ENCODE measurements at regions not wholly inside any gene's neighbourhood (a gene's known extent, or its start where the extent isn't known, plus 50 kb on each side); places are given as distances from the start of the nearest gene placed in this dataset.

- H4K8ac ChIP-seq (ENCODE audit: low read length), result no peak overlapping the region
- no peak overlapping the region for H2BK15ac ChIP-seq (ENCODE audit: low read depth, poor library complexity, severe bottlenecking)
- 35% methylated on average over 3 of the region's 3 CpGs for WGBS
- no peak overlapping the region for H2AK5ac ChIP-seq (ENCODE audit: low read length, severe bottlenecking)
- DNase-seq, result no peak
- no peaks in the 10 kb centered on the region for H3K27me3 ChIP-seq (ENCODE audit: control insufficient read depth in 1 of 2, insufficient read depth in 1 of 2, low read length in 2 of 2)
- no peak overlapping the region for H3K4ac ChIP-seq (ENCODE audit: low read depth in 1 of 2, low read length in 2 of 2)
- H3K4me1 ChIP-seq (ENCODE audit: control insufficient read depth, insufficient read depth, low read depth, low read length), result no peaks in the 10 kb centered on the region
- no peak overlapping the region for H4K91ac ChIP-seq (ENCODE audit: low read length)
- no peak overlapping the region for H2AFZ ChIP-seq (ENCODE audit: low read depth, low read length)
- H3K27ac ChIP-seq (ENCODE audit: low read length, poor library complexity, severe bottlenecking), result no peak overlapping the region
- H3K4me3 ChIP-seq (ENCODE audit: insufficient read depth in 1 of 2, low read depth in 1 of 2, low read length in 2 of 2), result no peak overlapping the region
- H2BK120ac ChIP-seq (ENCODE audit: low read depth, low read length), result no peak overlapping the region
- no peak overlapping the region for H3K9ac ChIP-seq (ENCODE audit: low read length)
- H2BK12ac ChIP-seq (ENCODE audit: low read length in 2 of 2), result no peak overlapping the region
- no peak overlapping the region for H3K23ac ChIP-seq (ENCODE audit: low read length in 2 of 2)
- H3K9me3 ChIP-seq (ENCODE audit: control insufficient read depth, low read length), result no peaks in the 10 kb centered on the region
- no peak overlapping the region for H3K4me2 ChIP-seq (ENCODE audit: low read length, poor library complexity, severe bottlenecking)
- H2BK5ac ChIP-seq (ENCODE audit: low read depth, low read length, poor library complexity, severe bottlenecking), result no peak overlapping the region
- no peak overlapping the region for H3K14ac ChIP-seq (ENCODE audit: low read length in 2 of 2)
- no peaks in the 10 kb centered on the region for H3K36me3 ChIP-seq (ENCODE audit: control insufficient read depth in 1 of 2, insufficient read depth in 2 of 2, low read depth in 1 of 2, low read length in 2 of 2)
- H3K18ac ChIP-seq (ENCODE audit: low read depth in 1 of 2, low read length in 2 of 2), result no peak overlapping the region
- H3K79me1 ChIP-seq (replicated peaks; ENCODE audit: low read length, poor library complexity, severe bottlenecking), result no peaks in the 10 kb centered on the region
Observed at GRCh38 chr11:42576318-42576717, 735.5 kb upstream of the API5 start.

DNA sequence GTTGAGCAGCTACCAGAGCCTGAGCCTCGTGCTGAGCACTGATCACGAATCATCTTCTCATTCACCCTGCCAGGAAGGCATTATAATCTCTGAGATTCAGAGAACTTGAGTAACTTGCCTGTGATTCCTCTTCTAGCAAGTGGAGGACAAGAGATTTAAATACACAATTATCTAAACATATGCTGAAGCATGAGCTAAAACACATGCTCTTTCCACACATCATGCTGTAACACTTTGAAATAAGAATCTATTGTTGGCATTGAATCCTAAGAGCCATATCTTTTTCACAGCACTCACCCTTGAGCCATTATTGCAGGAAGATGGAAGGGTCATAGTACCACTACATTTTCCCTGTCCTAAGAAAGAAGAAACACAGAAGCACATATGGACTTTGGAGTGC is 722.5 kb upstream of the API5 start:
- H3K14ac ChIP-seq (ENCODE audit: low read length in 2 of 2), result no peak overlapping the region
- H3K4me2 ChIP-seq (ENCODE audit: low read length, poor library complexity, severe bottlenecking), result no peak overlapping the region
- no peak for DNase-seq

GRCh38 chr11:42591841-42592240 is 720.0 kb upstream of the API5 start:
- H4K8ac ChIP-seq (ENCODE audit: low read length), result no peak overlapping the region
- H2AK5ac ChIP-seq (ENCODE audit: low read length, severe bottlenecking), result no peak overlapping the region
- H4K91ac ChIP-seq (ENCODE audit: low read length), result no peak overlapping the region
- H2BK12ac ChIP-seq (ENCODE audit: low read length in 2 of 2), result no peak overlapping the region
- no peak overlapping the region for H3K4me2 ChIP-seq (ENCODE audit: low read length, poor library complexity, severe bottlenecking)
- H3K4ac ChIP-seq (ENCODE audit: low read depth in 1 of 2, low read length in 2 of 2), result no peak overlapping the region
- no peak overlapping the region for H2BK120ac ChIP-seq (ENCODE audit: low read depth, low read length)
- DNase-seq, result no peak
- H3K36me3 ChIP-seq (ENCODE audit: control insufficient read depth in 1 of 2, insufficient read depth in 2 of 2, low read depth in 1 of 2, low read length in 2 of 2), result no peaks in the 10 kb centered on the region
- no peak overlapping the region for H2AFZ ChIP-seq (ENCODE audit: low read depth, low read length)
- no peak overlapping the region for H2BK5ac ChIP-seq (ENCODE audit: low read depth, low read length, poor library complexity, severe bottlenecking)
- no CpG with 5 or more reads among the region's 2 CpGs for WGBS
- H3K9me3 ChIP-seq (ENCODE audit: control insufficient read depth, low read length), result no peaks in the 10 kb centered on the region
- no peaks in the 10 kb centered on the region for H3K27me3 ChIP-seq (ENCODE audit: control insufficient read depth in 1 of 2, insufficient read depth in 1 of 2, low read length in 2 of 2)
- H3K18ac ChIP-seq (ENCODE audit: low read depth in 1 of 2, low read length in 2 of 2), result no peak overlapping the region
- no peak overlapping the region for H3K23ac ChIP-seq (ENCODE audit: low read length in 2 of 2)
- H3K9ac ChIP-seq (ENCODE audit: low read length), result no peak overlapping the region
- no peak overlapping the region for H3K4me3 ChIP-seq (ENCODE audit: insufficient read depth in 1 of 2, low read depth in 1 of 2, low read length in 2 of 2)
- no peak overlapping the region for H2BK15ac ChIP-seq (ENCODE audit: low read depth, poor library complexity, severe bottlenecking)
- H3K79me1 ChIP-seq (replicated peaks; ENCODE audit: low read length, poor library complexity, severe bottlenecking), result no peaks in the 10 kb centered on the region
- H3K4me1 ChIP-seq (ENCODE audit: control insufficient read depth, insufficient read depth, low read depth, low read length), result no peaks in the 10 kb centered on the region
- H3K14ac ChIP-seq (ENCODE audit: low read length in 2 of 2), result no peak overlapping the region
- no peak overlapping the region for H3K27ac ChIP-seq (ENCODE audit: low read length, poor library complexity, severe bottlenecking)

More for the DNA sequence above, 722.5 kb upstream of the API5 start:
- H3K4me1 ChIP-seq (ENCODE audit: control insufficient read depth, insufficient read depth, low read depth, low read length), result no peaks in the 10 kb centered on the region
- H3K4ac ChIP-seq (ENCODE audit: low read depth in 1 of 2, low read length in 2 of 2), result no peak overlapping the region
- no peak overlapping the region for H3K23ac ChIP-seq (ENCODE audit: low read length in 2 of 2)
- H3K9me3 ChIP-seq (ENCODE audit: control insufficient read depth, low read length), result no peaks in the 10 kb centered on the region
- H3K4me3 ChIP-seq (ENCODE audit: insufficient read depth in 1 of 2, low read depth in 1 of 2, low read length in 2 of 2), result no peak overlapping the region
- no peak overlapping the region for H4K8ac ChIP-seq (ENCODE audit: low read length)
- H3K27ac ChIP-seq (ENCODE audit: low read length, poor library complexity, severe bottlenecking), result no peak overlapping the region
- H3K36me3 ChIP-seq (ENCODE audit: control insufficient read depth in 1 of 2, insufficient read depth in 2 of 2, low read depth in 1 of 2, low read length in 2 of 2), result no peaks in the 10 kb centered on the region
- H2BK12ac ChIP-seq (ENCODE audit: low read length in 2 of 2), result no peak overlapping the region
- no peak overlapping the region for H2BK120ac ChIP-seq (ENCODE audit: low read depth, low read length)
- H4K91ac ChIP-seq (ENCODE audit: low read length), result no peak overlapping the region
- no peaks in the 10 kb centered on the region for H3K79me1 ChIP-seq (replicated peaks; ENCODE audit: low read length, poor library complexity, severe bottlenecking)
- no peak overlapping the region for H3K18ac ChIP-seq (ENCODE audit: low read depth in 1 of 2, low read length in 2 of 2)
- no peak overlapping the region for H2AK5ac ChIP-seq (ENCODE audit: low read length, severe bottlenecking)
- H3K9ac ChIP-seq (ENCODE audit: low read length), result no peak overlapping the region
- H3K27me3 ChIP-seq (ENCODE audit: control insufficient read depth in 1 of 2, insufficient read depth in 1 of 2, low read length in 2 of 2), result no peaks in the 10 kb centered on the region
- no peak overlapping the region for H2AFZ ChIP-seq (ENCODE audit: low read depth, low read length)
- H2BK15ac ChIP-seq (ENCODE audit: low read depth, poor library complexity, severe bottlenecking), result no peak overlapping the region
- H2BK5ac ChIP-seq (ENCODE audit: low read depth, low read length, poor library complexity, severe bottlenecking), result no peak overlapping the region
- WGBS, result 28% methylated on average over 2 of the region's 2 CpGs

GRCh38 chr11:42593441-42593840 is 718.4 kb upstream of the API5 start:
- H3K4me1 ChIP-seq (ENCODE audit: control insufficient read depth, insufficient read depth, low read depth, low read length), result no peaks in the 10 kb centered on the region
- no peak overlapping the region for H3K23ac ChIP-seq (ENCODE audit: low read length in 2 of 2)
- H2AFZ ChIP-seq (ENCODE audit: low read depth, low read length), result no peak overlapping the region
- no peak overlapping the region for H2BK120ac ChIP-seq (ENCODE audit: low read depth, low read length)
- no peak overlapping the region for H4K8ac ChIP-seq (ENCODE audit: low read length)
- no peak overlapping the region for H2AK5ac ChIP-seq (ENCODE audit: low read length, severe bottlenecking)
- no peaks in the 10 kb centered on the region for H3K79me1 ChIP-seq (replicated peaks; ENCODE audit: low read length, poor library complexity, severe bottlenecking)
- no peak overlapping the region for H3K4ac ChIP-seq (ENCODE audit: low read depth in 1 of 2, low read length in 2 of 2)
- H3K14ac ChIP-seq (ENCODE audit: low read length in 2 of 2), result no peak overlapping the region
- DNase-seq, result no peak
- H3K27me3 ChIP-seq (ENCODE audit: control insufficient read depth in 1 of 2, insufficient read depth in 1 of 2, low read length in 2 of 2), result no peaks in the 10 kb centered on the region
- H3K18ac ChIP-seq (ENCODE audit: low read depth in 1 of 2, low read length in 2 of 2), result no peak overlapping the region
- H3K4me2 ChIP-seq (ENCODE audit: low read length, poor library complexity, severe bottlenecking), result no peak overlapping the region
- WGBS, result 68% methylated on average over 2 of the region's 2 CpGs
- H3K27ac ChIP-seq (ENCODE audit: low read length, poor library complexity, severe bottlenecking), result no peak overlapping the region
- H4K91ac ChIP-seq (ENCODE audit: low read length), result no peak overlapping the region
- no peak overlapping the region for H2BK5ac ChIP-seq (ENCODE audit: low read depth, low read length, poor library complexity, severe bottlenecking)
- no peak overlapping the region for H2BK12ac ChIP-seq (ENCODE audit: low read length in 2 of 2)
- H3K4me3 ChIP-seq (ENCODE audit: insufficient read depth in 1 of 2, low read depth in 1 of 2, low read length in 2 of 2), result no peak overlapping the region
- H3K36me3 ChIP-seq (ENCODE audit: control insufficient read depth in 1 of 2, insufficient read depth in 2 of 2, low read depth in 1 of 2, low read length in 2 of 2), result no peaks in the 10 kb centered on the region
- no peak overlapping the region for H3K9ac ChIP-seq (ENCODE audit: low read length)
- no peaks in the 10 kb centered on the region for H3K9me3 ChIP-seq (ENCODE audit: control insufficient read depth, low read length)
- no peak overlapping the region for H2BK15ac ChIP-seq (ENCODE audit: low read depth, poor library complexity, severe bottlenecking)

Data from mesenchymal stem cell (in vitro differentiated cells and primary cell).